Eye (tissue), 1 donor: ENCODE measurements at regions not wholly inside any gene's neighbourhood (a gene's known extent, or its start where the extent isn't known, plus 50 kb on each side); places are given as distances from the start of the nearest gene placed in this dataset.
A peak's percentile ranks its signal among the peaks of the same experiment; 100 is the strongest.
"Not testable (repeated sequence)": the region's sequence is repeated elsewhere in the genome, so short reads cannot be mapped to it uniquely, and the experiment has no call there.

ENCODE experiments used
- DNase-seq: peaks from one replicate; pipeline ENCODE4 v3.0.0-alpha.2; 2015

- DNase-seq: no peak
Measured at GRCh38 chr11:107276077-107276476, 181.5 kb downstream of the CWF19L2 start.

GRCh38 chr11:107275632-107276031, 182.0 kb downstream of the CWF19L2 start:
- no peak for DNase-seq

GRCh38 chr11:107274138-107274537, 183.5 kb downstream of the CWF19L2 start:
- no peak for DNase-seq

- DNase-seq: no peak
Measured at GRCh38 chr11:107272561-107272960, 185.1 kb downstream of the CWF19L2 start.

- no peak for DNase-seq
Measured at GRCh38 chr11:107271425-107271824, 186.2 kb downstream of the CWF19L2 start.

- DNase-seq: no peak
Measured at GRCh38 chr11:107268977-107269376, 188.6 kb downstream of the CWF19L2 start.

- DNase-seq: no peak
Measured at GRCh38 chr11:107266455-107266854, 191.2 kb downstream of the CWF19L2 start.

GRCh38 chr11:107265591-107266121, 192.0 kb downstream of the CWF19L2 start:
- DNase-seq: no peak

GRCh38 chr11:107263844-107264563, 193.6 kb downstream of the CWF19L2 start:
- DNase-seq: no peak

GRCh38 chr11:107259811-107260221, 197.8 kb downstream of the CWF19L2 start:
- no peak for DNase-seq

GRCh38 chr11:107257710-107258109, 199.9 kb downstream of the CWF19L2 start:
- no peak for DNase-seq

GRCh38 chr11:107253661-107254060, 204.0 kb downstream of the CWF19L2 start:
- DNase-seq: not testable (repeated sequence)

- DNase-seq: no peak
Measured at GRCh38 chr11:107252429-107253161, 205.0 kb downstream of the CWF19L2 start.

- DNase-seq: no peak
Measured at GRCh38 chr11:107251298-107251697, 206.3 kb downstream of the CWF19L2 start.

- DNase-seq: no peak
Measured at GRCh38 chr11:107250017-107250416, 207.6 kb downstream of the CWF19L2 start.

GRCh38 chr11:107249054-107249453, 208.6 kb downstream of the CWF19L2 start:
- no peak for DNase-seq

GRCh38 chr11:107247167-107247861, 210.3 kb downstream of the CWF19L2 start:
- DNase-seq: no peak

- no peak for DNase-seq
Measured at GRCh38 chr11:107243929-107244328, 213.7 kb downstream of the CWF19L2 start.

GRCh38 chr11:107232451-107232850, 214.2 kb upstream of the GUCY1A2 start:
- no peak for DNase-seq

- no peak for DNase-seq
Measured at GRCh38 chr11:107224836-107225235, 206.6 kb upstream of the GUCY1A2 start.

- DNase-seq: peak; percentile 6
Measured at GRCh38 chr11:107222916-107223460, 204.7 kb upstream of the GUCY1A2 start.

GRCh38 chr11:107222431-107222830, 204.2 kb upstream of the GUCY1A2 start:
- DNase-seq: no peak

GRCh38 chr11:107221748-107222285, 203.5 kb upstream of the GUCY1A2 start:
- no peak for DNase-seq
